Panc1 (cell line): ENCODE measurements at regions not wholly inside any gene's neighbourhood (a gene's known extent, or its start where the extent isn't known, plus 50 kb on each side); places are given as distances from the start of the nearest gene placed in this dataset.

Experiments used
- ATAC-seq: fragments of 200-7000 bp; cut with Tn5 transposase; 2 replicates; pipeline ENCODE4 v1.9.1; 2020; ENCODE audit warnings: mild to moderate bottlenecking, moderate library complexity
- BruUV-seq: library from RNA; stranded (reverse); fragments of 400-500 nt; replicated peaks from 2 replicates; lab custom pipeline; 2021; lab: Mats Ljungman, UMichigan
- CTCF ChIA-PET: fragments of 300-600 bp; sonication (Branson Sonifier 250); formaldehyde crosslinking; loops from one replicate; lab custom pipeline; 2022; ENCODE audit warnings: antibody characterized with exemption; lab: Charles Lee
- POLR2A ChIA-PET: fragments of 300-600 bp; sonication (Branson Sonifier 250); formaldehyde crosslinking; loops from one replicate; lab custom pipeline; 2022; ENCODE audit warnings: antibody characterized with exemption; lab: Charles Lee
- DNase-seq: peaks from one replicate; pipeline ENCODE4 v3.0.0-alpha.2; 2010; ENCODE audit warnings: low read depth, low spot score
- H3K27ac ChIP-seq: 2 replicates; pipeline ENCODE4 v1.5.1; 2011; ENCODE audit warnings: mild to moderate bottlenecking, low read length, inconsistent platforms
- H3K27me3 ChIP-seq: fragments of 200-500 bp; sonication (Bioruptor generic); 2 replicates; pipeline ENCODE4 v1.6.0; 2014; ENCODE audit warnings: low read length, inconsistent platforms; ENCODE audit not compliant: control insufficient read depth, insufficient read depth
- H3K36me3 ChIP-seq: fragments of 200-500 bp; sonication (Bioruptor generic); 2 replicates; pipeline ENCODE4 v1.5.1; 2014; ENCODE audit warnings: inconsistent platforms, mild to moderate bottlenecking, low read length, moderate library complexity; ENCODE audit not compliant: control insufficient read depth, insufficient read depth
- H3K4me1 ChIP-seq: 2 replicates; pipeline ENCODE4 v1.5.1; 2011; ENCODE audit warnings: inconsistent platforms, mild to moderate bottlenecking, low read length, moderate library complexity; ENCODE audit not compliant: control insufficient read depth, insufficient read depth
- H3K4me3 ChIP-seq, 2 experiments: 2 replicates each; pipeline ENCODE4 v1.5.1; 2011 to 2012; ENCODE audit warnings: low read depth in 2 of 2, low read length in 2 of 2, mild to moderate bottlenecking in 2 of 2, inconsistent platforms in 1 of 2, moderate library complexity in 1 of 2
- H3K9me3 ChIP-seq: fragments of 200-500 bp; sonication (Bioruptor generic); 2 replicates; pipeline ENCODE4 v1.5.1; 2014; ENCODE audit warnings: low read depth, mild to moderate bottlenecking, inconsistent platforms, low read length, moderate library complexity; ENCODE audit not compliant: control insufficient read depth, insufficient read depth
- POLR2AphosphoS5 ChIP-seq: IDR thresholded peaks from 2 replicates; pipeline ENCODE4 v1.6.1; 2012; ENCODE audit warnings: mild to moderate bottlenecking, low read depth, low read length, moderate library complexity
- REST ChIP-seq, 2 experiments: IDR thresholded peaks; 2 replicates each; pipeline ENCODE4 v1.6.1; 2011 to 2012; ENCODE audit warnings: low read depth in 2 of 2, control low read depth in 1 of 2, low read length in 1 of 2, mild to moderate bottlenecking in 1 of 2, moderate library complexity in 1 of 2; ENCODE audit not compliant: insufficient read depth in 1 of 2
- SIN3A ChIP-seq: IDR thresholded peaks from 2 replicates; pipeline ENCODE4 v1.6.1; 2012; ENCODE audit warnings: low read depth, mild to moderate bottlenecking, low read length, moderate library complexity, borderline replicate concordance; ENCODE audit not compliant: insufficient read depth
- TCF7L2 ChIP-seq: IDR thresholded peaks from 2 replicates; pipeline ENCODE4 v1.6.1; 2011; ENCODE audit warnings: mild to moderate bottlenecking, low read depth, low read length, inconsistent platforms
- in situ Hi-C: cut with HindIII; loops from 2 replicates; pipeline ENCODE4 v1.10.0; 2016; ENCODE audit warnings: low sequenced_read_pairs, low pct_unique_long_range_greater_than_20kb
- intact Hi-C: fragments of 100-400 bp; cut with micrococcal nuclease; formaldehyde crosslinking; loops from one replicate; pipeline ENCODE4 v1.10.0; 2022; ENCODE audit not compliant: unreplicated experiment
- TF ChIP-seq, protein P1 (sequence below): fragments of 450-650 bp; IDR thresholded peaks from 2 replicates; pipeline ENCODE4 v1.5.1; 2017; ENCODE audit warnings: mild to moderate bottlenecking

- Histone ChIP-seq H3K9me3 (no peaks in the 10 kb centered on the region), H3K4me1 (no peaks in the 10 kb centered on the region), H3K27me3 (no peaks in the 10 kb centered on the region), H3K27ac (no peak overlapping the region), H3K36me3 (no peaks in the 10 kb centered on the region), H3K4me3 (no peak overlapping the region)
- in situ Hi-C loops (no loop called here), intact Hi-C loops (loop anchor here (10.0 kb wide), 1 partner anchor 559 kb away; the partner anchor contains the start of gene IKZF2)
- ATAC-seq, result no peak
- CTCF ChIA-PET, result interaction anchor here (0.7 kb wide), 1 partner anchor 15 kb away, joined by 3 read pairs; no protein-coding TSS in a partner anchor
- no TSS peak for BruUV-seq
- POLR2A ChIA-PET, result no interaction called here
- DNase-seq, result no peak
- no peak for TF ChIP-seq REST (IDR thresholded peaks at IDR 0.05; ENCODE audit: insufficient read depth in 1 of 2, low read depth in 2 of 2, low read length in 1 of 2)
- TF ChIP-seq, protein P1, sequence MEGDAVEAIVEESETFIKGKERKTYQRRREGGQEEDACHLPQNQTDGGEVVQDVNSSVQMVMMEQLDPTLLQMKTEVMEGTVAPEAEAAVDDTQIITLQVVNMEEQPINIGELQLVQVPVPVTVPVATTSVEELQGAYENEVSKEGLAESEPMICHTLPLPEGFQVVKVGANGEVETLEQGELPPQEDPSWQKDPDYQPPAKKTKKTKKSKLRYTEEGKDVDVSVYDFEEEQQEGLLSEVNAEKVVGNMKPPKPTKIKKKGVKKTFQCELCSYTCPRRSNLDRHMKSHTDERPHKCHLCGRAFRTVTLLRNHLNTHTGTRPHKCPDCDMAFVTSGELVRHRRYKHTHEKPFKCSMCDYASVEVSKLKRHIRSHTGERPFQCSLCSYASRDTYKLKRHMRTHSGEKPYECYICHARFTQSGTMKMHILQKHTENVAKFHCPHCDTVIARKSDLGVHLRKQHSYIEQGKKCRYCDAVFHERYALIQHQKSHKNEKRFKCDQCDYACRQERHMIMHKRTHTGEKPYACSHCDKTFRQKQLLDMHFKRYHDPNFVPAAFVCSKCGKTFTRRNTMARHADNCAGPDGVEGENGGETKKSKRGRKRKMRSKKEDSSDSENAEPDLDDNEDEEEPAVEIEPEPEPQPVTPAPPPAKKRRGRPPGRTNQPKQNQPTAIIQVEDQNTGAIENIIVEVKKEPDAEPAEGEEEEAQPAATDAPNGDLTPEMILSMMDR, result no peak
- no peak for TF ChIP-seq TCF7L2
- no peak for TF ChIP-seq POLR2AphosphoS5
- no peak for TF ChIP-seq SIN3A
These were observed 57.7 kb upstream of the ERBB4 start for GRCh38 chr2:212596276-212596675.

- no TSS peak for BruUV-seq
- in situ Hi-C loops (no loop called here), intact Hi-C loops (loop anchor here (10.0 kb wide), 1 partner anchor 560 kb away; the partner anchor contains the start of gene IKZF2)
- Histone ChIP-seq H3K36me3 (no peaks in the 10 kb centered on the region), H3K27ac (no peak overlapping the region), H3K4me3 (no peak overlapping the region), H3K9me3 (no peaks in the 10 kb centered on the region), H3K4me1 (no peaks in the 10 kb centered on the region), H3K27me3 (no peaks in the 10 kb centered on the region)
- ChIA-PET POLR2A (no interaction called here), CTCF (no interaction called here)
- no peak for TF ChIP-seq REST (IDR thresholded peaks at IDR 0.05; ENCODE audit: insufficient read depth in 1 of 2, low read depth in 2 of 2, low read length in 1 of 2)
- no peak for TF ChIP-seq TCF7L2
- TF ChIP-seq, protein P1, result peak; percentile 46; the same call in 1 of the 2 replicates
- DNase-seq (peak; percentile 20), ATAC-seq (0 out of 2 replicates have a peak, but pooled peaks have one; percentile 51)
These were observed 56.5 kb upstream of the ERBB4 start for GRCh38 chr2:212595036-212595654.
